ENCODE measurements at regions not wholly inside any gene's neighbourhood (a gene's known extent, or its start where the extent isn't known, plus 50 kb on each side); places are given as distances from the start of the nearest gene placed in this dataset.

- Histone ChIP-seq H3K9me3 (ENCODE audit: severe bottlenecking) (no peaks in the 10 kb centered on the region), H3K27ac (ENCODE audit: poor library complexity, severe bottlenecking) (no peak overlapping the region), H3K4me3 (ENCODE audit: severe bottlenecking) (no peak overlapping the region), H3K4me1 (ENCODE audit: insufficient read depth, poor library complexity, severe bottlenecking) (peaks cover 10% of the 10 kb centered on the region), H3K27me3 (ENCODE audit: insufficient read depth, poor library complexity, severe bottlenecking) (no peaks in the 10 kb centered on the region), H3K36me3 (ENCODE audit: low read depth) (no peaks in the 10 kb centered on the region)
- TF ChIP-seq CTCF (IDR thresholded peaks at IDR 0.05; ENCODE audit: poor library complexity, severe bottlenecking): no peak
- no peak for ATAC-seq (ENCODE audit: low read depth)
- no peak for DNase-seq (ENCODE audit: low spot score)
These were observed 94.2 kb downstream of the CBLL2 start for GRCh38 chrX:22366906-22367305.

- Histone ChIP-seq H3K4me3 (ENCODE audit: severe bottlenecking) (no peak overlapping the region), H3K27me3 (ENCODE audit: insufficient read depth, poor library complexity, severe bottlenecking) (no peaks in the 10 kb centered on the region), H3K27ac (ENCODE audit: poor library complexity, severe bottlenecking) (no peak overlapping the region), H3K36me3 (ENCODE audit: low read depth) (no peaks in the 10 kb centered on the region), H3K4me1 (ENCODE audit: insufficient read depth, poor library complexity, severe bottlenecking) (peaks cover 6% of the 10 kb centered on the region), H3K9me3 (ENCODE audit: severe bottlenecking) (no peaks in the 10 kb centered on the region)
- ATAC-seq (ENCODE audit: low read depth) (no peak), DNase-seq (ENCODE audit: low spot score) (no peak)
- TF ChIP-seq CTCF (IDR thresholded peaks at IDR 0.05; ENCODE audit: poor library complexity, severe bottlenecking): no peak
These were observed 100.4 kb downstream of the CBLL2 start for GRCh38 chrX:22373094-22373493.

DNA sequence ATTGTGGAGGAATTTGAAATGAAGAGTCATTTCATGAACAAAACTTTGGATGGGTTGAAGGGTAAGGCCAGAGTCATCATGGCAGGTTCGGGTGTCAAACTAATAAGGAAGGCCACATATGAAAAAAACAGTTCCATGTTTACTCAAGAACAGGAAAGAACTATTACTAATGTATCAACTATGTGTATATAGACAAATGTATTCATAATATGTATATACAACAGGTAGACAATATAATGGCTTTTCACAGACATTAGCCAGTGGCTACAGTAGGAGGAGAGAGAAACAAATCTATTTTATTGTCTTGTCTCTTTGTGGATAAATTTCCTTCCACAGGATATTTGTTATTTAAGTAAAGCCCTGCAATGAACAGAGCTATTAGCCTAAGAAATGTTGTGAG is 101.1 kb downstream of the CBLL2 start:
- TF ChIP-seq CTCF (IDR thresholded peaks at IDR 0.05; ENCODE audit: poor library complexity, severe bottlenecking): no peak
- Histone ChIP-seq H3K36me3 (ENCODE audit: low read depth) (no peaks in the 10 kb centered on the region), H3K4me3 (ENCODE audit: severe bottlenecking) (no peak overlapping the region), H3K9me3 (ENCODE audit: severe bottlenecking) (no peaks in the 10 kb centered on the region), H3K27ac (ENCODE audit: poor library complexity, severe bottlenecking) (no peak overlapping the region), H3K27me3 (ENCODE audit: insufficient read depth, poor library complexity, severe bottlenecking) (no peaks in the 10 kb centered on the region), H3K4me1 (ENCODE audit: insufficient read depth, poor library complexity, severe bottlenecking) (peaks cover 6% of the 10 kb centered on the region)
- ATAC-seq (ENCODE audit: low read depth) (peak; percentile 50), DNase-seq (ENCODE audit: low spot score) (no peak)

DNA sequence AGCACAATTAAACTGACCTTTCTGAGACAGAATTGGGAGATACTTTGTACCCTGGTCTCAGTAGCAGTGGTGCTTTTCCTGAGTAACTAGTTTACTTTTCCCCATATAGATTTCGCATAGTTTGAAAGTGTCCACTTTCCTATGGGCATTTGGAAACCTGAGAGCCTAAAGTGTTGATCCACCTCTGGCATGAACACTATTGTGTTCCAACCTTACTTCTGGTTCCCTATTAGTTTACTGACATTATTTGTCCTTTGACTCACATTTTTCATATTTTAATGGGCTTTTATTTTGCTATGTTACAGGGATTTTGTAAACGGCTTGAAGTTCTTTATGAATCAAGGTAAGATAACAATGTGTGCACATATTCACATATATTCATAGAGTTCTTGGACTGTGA is 103.7 kb downstream of the CBLL2 start:
- Histone ChIP-seq H3K4me1 (ENCODE audit: insufficient read depth, poor library complexity, severe bottlenecking) (peaks cover 6% of the 10 kb centered on the region), H3K27me3 (ENCODE audit: insufficient read depth, poor library complexity, severe bottlenecking) (no peaks in the 10 kb centered on the region)
- DNase-seq (ENCODE audit: low spot score): no peak

GRCh38 chrX:22378296-22378695 is 105.6 kb downstream of the CBLL2 start:
- no peak for ATAC-seq (ENCODE audit: low read depth)
- no peak overlapping the region for H3K4me3 ChIP-seq (ENCODE audit: severe bottlenecking)
- H3K27me3 ChIP-seq (ENCODE audit: insufficient read depth, poor library complexity, severe bottlenecking): no peaks in the 10 kb centered on the region
- TF ChIP-seq CTCF (IDR thresholded peaks at IDR 0.05; ENCODE audit: poor library complexity, severe bottlenecking): no peak
- H3K36me3 ChIP-seq (ENCODE audit: low read depth): no peaks in the 10 kb centered on the region
- peaks cover 6% of the 10 kb centered on the region for H3K4me1 ChIP-seq (ENCODE audit: insufficient read depth, poor library complexity, severe bottlenecking)
- no peak for DNase-seq (ENCODE audit: low spot score)
- no peak overlapping the region for H3K27ac ChIP-seq (ENCODE audit: poor library complexity, severe bottlenecking)
- no peaks in the 10 kb centered on the region for H3K9me3 ChIP-seq (ENCODE audit: severe bottlenecking)

More for the DNA sequence above, 103.7 kb downstream of the CBLL2 start:
- H3K4me3 ChIP-seq (ENCODE audit: severe bottlenecking): no peak overlapping the region
- H3K27ac ChIP-seq (ENCODE audit: poor library complexity, severe bottlenecking): no peak overlapping the region
- no peaks in the 10 kb centered on the region for H3K36me3 ChIP-seq (ENCODE audit: low read depth)
- TF ChIP-seq CTCF (IDR thresholded peaks at IDR 0.05; ENCODE audit: poor library complexity, severe bottlenecking): no peak
- no peak for ATAC-seq (ENCODE audit: low read depth)
- H3K9me3 ChIP-seq (ENCODE audit: severe bottlenecking): no peaks in the 10 kb centered on the region
